T-cell (primary cell): ENCODE measurements at regions not wholly inside any gene's neighbourhood (a gene's known extent, or its start where the extent isn't known, plus 50 kb on each side); places are given as distances from the start of the nearest gene placed in this dataset.
"Not testable (repeated sequence)": the region's sequence is repeated elsewhere in the genome, so short reads cannot be mapped to it uniquely, and the experiment has no call there.

Source experiments
- ATAC-seq, 4 experiments: fragments of 200-7000 bp in 3 of 4; fragments of 150-1000 bp in 1 of 4; cut with Tn5 transposase; replicated peaks in 1 of 4; 1 replicate in 3 of 4; 2 replicates in 1 of 4; pipeline ENCODE4 v1.10.0; 2021; ENCODE audit warnings: moderate library complexity in 3 of 4, mild to moderate bottlenecking in 2 of 4, moderate number of reproducible peaks in 1 of 4
- CTCF ChIA-PET, 2 donors: fragments of 300-600 bp; sonication (Branson Sonifier 250); formaldehyde crosslinking; loops; one replicate each; lab custom pipeline; 2022; ENCODE audit warnings: antibody characterized with exemption in 2 of 2; lab: Charles Lee
- POLR2A ChIA-PET, 2 donors: fragments of 300-600 bp; sonication (Branson Sonifier 250); formaldehyde crosslinking; loops; one replicate each; lab custom pipeline; 2022; ENCODE audit warnings: antibody characterized with exemption in 2 of 2; lab: Charles Lee
- DNase-seq, 35 experiments: peaks; one replicate each; pipeline versions ENCODE4 v3.0.0 to v3.0.0-alpha.2; 2013 to 2023
- H3K27ac ChIP-seq: one replicate; pipeline ENCODE4 v1.5.1; 2013; ENCODE audit warnings: low read length
- H3K27me3 ChIP-seq, 2 experiments: replicated peaks in 1 of 2; 1 replicate in 1 of 2; 2 replicates in 1 of 2; pipeline versions ENCODE4 v1.6.1 to v1.7.0; 2013; ENCODE audit warnings: low read length in 1 of 2, mixed read lengths in 1 of 2; ENCODE audit not compliant: control insufficient read depth in 2 of 2, insufficient read depth in 2 of 2; ENCODE audit errors: extremely low read depth in 1 of 2
- H3K36me3 ChIP-seq, 2 donors: 1 replicate in 1 of 2; 2 replicates in 1 of 2; pipeline versions ENCODE4 v1.6.1 to v1.7.0; 2013; ENCODE audit warnings: low read length in 1 of 2; ENCODE audit not compliant: control insufficient read depth in 2 of 2, insufficient read depth in 1 of 2; ENCODE audit errors: extremely low read depth in 1 of 2
- H3K4me1 ChIP-seq, 2 experiments: 1 replicate in 1 of 2; 2 replicates in 1 of 2; pipeline versions ENCODE4 v1.6.1 to v1.7.0; 2013; ENCODE audit warnings: low read length in 2 of 2, mixed read lengths in 1 of 2; ENCODE audit not compliant: insufficient read depth in 2 of 2, control insufficient read depth in 1 of 2; ENCODE audit errors: extremely low read depth in 1 of 2
- H3K4me3 ChIP-seq, 2 donors: 1 replicate in 1 of 2; 2 replicates in 1 of 2; pipeline versions ENCODE4 v1.5.1 to v1.7.0; 2013; ENCODE audit warnings: mild to moderate bottlenecking in 2 of 2, low read length in 1 of 2, moderate library complexity in 1 of 2; ENCODE audit not compliant: control insufficient read depth in 1 of 2; ENCODE audit errors: extremely low read depth in 1 of 2
- H3K9me3 ChIP-seq: 2 replicates; pipeline ENCODE4 v1.7.0; 2013
- H3K27ac Mint-ChIP-seq, 2 donors: one replicate each; pipeline ENCODE4 v1.8.0; 2020 to 2021; ENCODE audit warnings: mild to moderate bottlenecking in 2 of 2, mixed read lengths in 2 of 2
- H3K27me3 Mint-ChIP-seq, 2 donors: one replicate each; pipeline ENCODE4 v1.8.0; 2021 to 2022; ENCODE audit warnings: mixed read lengths in 2 of 2
- H3K36me3 Mint-ChIP-seq: one replicate; pipeline ENCODE4 v1.8.0; 2021; ENCODE audit warnings: mixed read lengths
- H3K4me1 Mint-ChIP-seq, 3 donors: one replicate each; pipeline ENCODE4 v1.8.0; 2020 to 2022; ENCODE audit warnings: mixed read lengths in 3 of 3, mild to moderate bottlenecking in 1 of 3
- H3K4me3 Mint-ChIP-seq, 3 donors: one replicate each; pipeline ENCODE4 v1.8.0; 2020 to 2022; ENCODE audit warnings: mild to moderate bottlenecking in 3 of 3, mixed read lengths in 3 of 3, moderate library complexity in 3 of 3
- H3K9me3 Mint-ChIP-seq, 3 donors: one replicate each; pipeline ENCODE4 v1.8.0; 2020 to 2022; ENCODE audit warnings: mixed read lengths in 3 of 3
- WGBS: methylation state at CpG from one replicate; pipeline ENCODE4 v1.1.5; 2013; ENCODE audit warnings: missing lambda C conversion rate; ENCODE audit not compliant: insufficient coverage; 5-methylcytosine and 5-hydroxymethylcytosine counted together

- Histone ChIP-seq H3K9me3 (no peaks in the 10 kb centered on the region), H3K27ac (no peak overlapping the region), H3K36me3 (no peaks in the 10 kb centered on the region), H3K4me3 (no peak overlapping the region), H3K27me3 (peaks cover 0 to 2% of the 10 kb centered on the region in 2 experiments), H3K4me1 (no peaks in the 10 kb centered on the region)
- ATAC-seq (no peak), DNase-seq (no peak)
- peaks cover 10 to 11% of the 10 kb centered on the region in 2 donors for H3K27me3 Mint-ChIP-seq
- ChIA-PET CTCF (no interaction called here), POLR2A (no interaction called here)
- no peak overlapping the region for H3K27ac Mint-ChIP-seq
- H3K9me3 Mint-ChIP-seq, result peaks cover 0 to 7% (median 0%) of the 10 kb centered on the region in 3 donors
- H3K4me3 Mint-ChIP-seq, result no peak overlapping the region
- no peaks in the 10 kb centered on the region for H3K36me3 Mint-ChIP-seq
- WGBS, result 39% methylated on average over 4 of the region's 10 CpGs
- peaks cover 0 to 6% (median 3%) of the 10 kb centered on the region in 3 donors for H3K4me1 Mint-ChIP-seq
Measured at GRCh38 chr15:38130740-38131498, 121.7 kb upstream of the SPRED1 start.

DNA sequence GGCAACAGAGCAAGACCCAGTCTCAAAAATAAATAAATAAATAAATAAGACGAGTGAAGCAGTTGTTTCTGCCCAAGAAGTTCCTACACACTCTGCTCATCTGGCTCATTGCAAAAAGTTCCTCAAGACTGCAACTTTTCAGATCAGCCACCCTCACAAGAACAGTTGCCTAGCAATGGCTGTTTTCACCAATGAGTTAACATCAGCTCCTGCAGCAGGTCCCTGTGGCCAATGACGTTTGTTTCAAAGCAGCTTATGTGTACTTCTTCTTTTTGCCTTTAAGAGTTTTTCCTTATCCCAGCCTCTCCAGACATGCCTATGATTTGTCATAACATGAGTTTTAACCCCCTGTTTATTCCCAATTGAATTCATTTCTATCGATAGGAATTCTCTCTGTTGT lies 118.4 kb upstream of the SPRED1 start:
- H3K36me3 Mint-ChIP-seq, result no peaks in the 10 kb centered on the region
- DNase-seq (no peak), ATAC-seq (no peak)
- H3K27me3 Mint-ChIP-seq, result peaks cover 10 to 11% of the 10 kb centered on the region in 2 donors
- no peaks in the 10 kb centered on the region for H3K4me1 ChIP-seq
- no peak overlapping the region for H3K27ac Mint-ChIP-seq
- H3K36me3 ChIP-seq, result no peaks in the 10 kb centered on the region
- no peak overlapping the region for H3K27ac ChIP-seq
- no peak overlapping the region for H3K4me3 Mint-ChIP-seq
- peaks cover 0 to 2% of the 10 kb centered on the region in 2 experiments for H3K27me3 ChIP-seq
- no peaks in the 10 kb centered on the region for H3K9me3 ChIP-seq
- CTCF ChIA-PET, result no interaction called here
- WGBS, result 6% methylated on average over 2 of the region's 3 CpGs
- POLR2A ChIA-PET, result interaction anchor here in 1 of 2 donors (0.6 kb wide), 1 partner anchor 353 kb away, joined by 4 read pairs; no protein-coding TSS in a partner anchor
- H3K9me3 Mint-ChIP-seq, result peaks cover 0 to 7% (median 0%) of the 10 kb centered on the region in 3 donors
- no peak overlapping the region for H3K4me3 ChIP-seq
- H3K4me1 Mint-ChIP-seq, result peaks cover 0 to 4% (median 0%) of the 10 kb centered on the region in 3 donors

GRCh38 chr15:38142195-38142594 lies 110.4 kb upstream of the SPRED1 start:
- H3K4me1 ChIP-seq, H3K4me3 Mint-ChIP-seq, H3K9me3 ChIP-seq, ATAC-seq, H3K4me3 ChIP-seq, H3K27me3 ChIP-seq, H3K27ac ChIP-seq, CTCF ChIA-PET, H3K27ac Mint-ChIP-seq, POLR2A ChIA-PET, H3K36me3 ChIP-seq, H3K27me3 Mint-ChIP-seq, H3K36me3 Mint-ChIP-seq, H3K9me3 Mint-ChIP-seq, DNase-seq, H3K4me1 Mint-ChIP-seq: not testable (repeated sequence)
- WGBS, result 93% methylated on average over 9 of the region's 11 CpGs

DNA sequence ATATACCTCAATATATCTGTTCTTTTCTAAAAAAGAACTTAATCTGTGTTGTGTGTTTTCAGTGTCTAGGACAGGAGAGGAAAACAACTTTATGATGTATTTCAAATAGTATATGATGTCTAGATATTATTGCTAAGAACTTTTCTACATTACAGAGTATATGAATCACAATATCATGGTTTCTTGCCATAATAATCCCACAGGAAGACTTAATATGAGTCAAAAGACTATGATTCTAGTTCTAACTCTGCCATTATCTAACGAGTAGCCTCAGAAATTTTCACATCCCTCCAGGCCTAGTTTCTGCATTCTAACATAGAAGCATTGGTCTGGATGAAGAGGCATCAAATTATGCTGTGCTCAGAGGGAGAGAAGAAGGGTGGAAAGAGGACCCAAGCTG lies 107.7 kb upstream of the SPRED1 start:
- no CpG with 5 or more reads among the region's 1 CpG for WGBS
- Mint-ChIP-seq H3K27ac (no peak overlapping the region), H3K4me3 (no peak overlapping the region), H3K27me3 (peaks cover 4 to 10% of the 10 kb centered on the region in 2 donors), H3K4me1 (peaks cover 0 to 2% (median 0%) of the 10 kb centered on the region in 3 donors), H3K9me3 (peaks cover 0 to 6% (median 3%) of the 10 kb centered on the region in 3 donors), H3K36me3 (no peaks in the 10 kb centered on the region)
- POLR2A ChIA-PET, result no interaction called here
- H3K4me1 ChIP-seq, result no peaks in the 10 kb centered on the region
- no peaks in the 10 kb centered on the region for H3K36me3 ChIP-seq
- CTCF ChIA-PET, result no interaction called here
- no peak overlapping the region for H3K27ac ChIP-seq
- ATAC-seq, result no peak
- no peak for DNase-seq
- no peaks in the 10 kb centered on the region for H3K27me3 ChIP-seq
- no peak overlapping the region for H3K4me3 ChIP-seq
- no peaks in the 10 kb centered on the region for H3K9me3 ChIP-seq

DNA sequence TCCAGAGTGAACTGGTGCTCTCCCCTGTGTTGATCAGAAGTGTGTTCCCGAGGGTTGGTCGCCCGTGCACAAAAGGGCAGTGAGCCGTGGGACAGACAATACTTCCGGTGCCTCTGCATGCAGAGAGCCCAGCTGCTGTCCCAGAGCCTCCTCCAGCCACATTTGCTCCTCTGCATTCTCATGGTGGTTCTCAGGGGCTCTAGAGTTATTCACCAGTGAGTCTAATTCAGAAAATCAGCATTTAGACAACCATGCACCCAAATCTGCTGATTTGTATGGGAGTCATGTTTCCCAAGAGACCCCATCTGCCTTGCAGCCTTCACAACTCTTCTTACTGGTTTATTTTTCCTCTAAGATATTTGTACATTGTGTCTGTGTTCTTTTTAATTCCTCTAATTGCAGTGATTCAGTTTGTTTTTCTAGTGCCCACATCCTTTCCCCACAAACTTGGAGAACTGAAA lies 107.0 kb upstream of the SPRED1 start:
- Histone ChIP-seq H3K27me3 (no peaks in the 10 kb centered on the region), H3K27ac (no peak overlapping the region), H3K4me3 (no peak overlapping the region), H3K4me1 (no peaks in the 10 kb centered on the region), H3K9me3 (peaks cover under 1% of the 10 kb centered on the region), H3K36me3 (no peaks in the 10 kb centered on the region)
- ATAC-seq, result no peak
- peaks cover 3 to 10% of the 10 kb centered on the region in 2 donors for H3K27me3 Mint-ChIP-seq
- 88% methylated on average over 5 of the region's 5 CpGs for WGBS
- no peak overlapping the region for H3K27ac Mint-ChIP-seq
- peaks cover 3 to 14% (median 3%) of the 10 kb centered on the region in 3 donors for H3K9me3 Mint-ChIP-seq
- peaks cover 0 to 2% (median 0%) of the 10 kb centered on the region in 3 donors for H3K4me1 Mint-ChIP-seq
- CTCF ChIA-PET, result no interaction called here
- H3K4me3 Mint-ChIP-seq, result no peak overlapping the region
- no peak for DNase-seq
- H3K36me3 Mint-ChIP-seq, result no peaks in the 10 kb centered on the region
- POLR2A ChIA-PET, result no interaction called here

- Mint-ChIP-seq H3K27ac (no peak overlapping the region), H3K4me3 (no peak overlapping the region), H3K4me1 (peaks cover 0 to 2% (median 0%) of the 10 kb centered on the region in 3 donors), H3K9me3 (peaks cover 3 to 20% (median 6%) of the 10 kb centered on the region in 3 donors), H3K27me3 (peaks cover 3 to 10% of the 10 kb centered on the region in 2 donors), H3K36me3 (no peaks in the 10 kb centered on the region)
- Histone ChIP-seq H3K4me1 (no peaks in the 10 kb centered on the region), H3K4me3 (no peak overlapping the region), H3K36me3 (no peaks in the 10 kb centered on the region), H3K27ac (no peak overlapping the region), H3K9me3 (peaks cover 3% of the 10 kb centered on the region), H3K27me3 (no peaks in the 10 kb centered on the region)
- POLR2A ChIA-PET, result interaction anchor here in 1 of 2 donors (0.6 kb wide), 1 partner anchor 69 kb away, joined by 3 read pairs; no protein-coding TSS in a partner anchor
- CTCF ChIA-PET, result no interaction called here
- WGBS, result no CpG with 5 or more reads among the region's 2 CpGs
- DNase-seq, result no peak
- ATAC-seq, result no peak
Measured at GRCh38 chr15:38147246-38147645, 105.4 kb upstream of the SPRED1 start.
